K562 (cell line): ENCODE measurements at regions not wholly inside any gene's neighbourhood (a gene's known extent, or its start where the extent isn't known, plus 50 kb on each side); places are given as distances from the start of the nearest gene placed in this dataset.

Source experiments
- ATAC-seq: fragments of 200-7000 bp; cut with Tn5 transposase; 3 replicates; pipeline ENCODE4 v1.9.1; 2020; ENCODE audit warnings: moderate library complexity
- BruUV-seq: library from RNA; stranded (reverse); fragments of 400-500 nt; replicated peaks from 2 replicates; lab custom pipeline; 2021; lab: Mats Ljungman, UMichigan
- CTCF ChIA-PET: fragments of 300-600 bp; formaldehyde crosslinking; extraction: SDS; loops from one replicate; lab custom pipeline; 2021; ENCODE audit warnings: low intra/inter-chr PET ratio; lab: Yijun Ruan, JAX
- POLR2A ChIA-PET: fragments of 300-600, 350-650 bp; sonication (Branson Sonifier 250); formaldehyde crosslinking; extraction: SDS; loops from one replicate; lab custom pipeline; 2021; ENCODE audit warnings: antibody characterized with exemption, inconsistent platforms; lab: Yijun Ruan, JAX
- DNase-seq, 4 experiments: peaks; one replicate each; pipeline versions ENCODE4 v3.0.0 to v3.0.0-alpha.2; 2011 to 2018; ENCODE audit warnings: low spot score in 3 of 4, mixed read lengths in 3 of 4; ENCODE audit errors: extremely low read depth in 1 of 4
- FAIRE-seq: peaks from 2 replicates; lab custom pipeline; 2011; peaks lifted over from hg19 to GRCh38; lab: Jason Lieb, UNC
- H2AFZ ChIP-seq: 2 replicates; pipeline ENCODE4 v1.6.0; 2011; ENCODE audit warnings: low read depth, low read length, control low read depth, inconsistent platforms
- H3K27ac ChIP-seq: fragments of 200-600 bp; 3 replicates; pipeline ENCODE4 v1.8.0; 2011; ENCODE audit warnings: low read depth, mild to moderate bottlenecking, control low read depth, inconsistent platforms, low read length, moderate library complexity, mixed read lengths; ENCODE audit errors: extremely low read depth
- H3K27me3 ChIP-seq, 2 experiments: fragments of 300-600 bp in 1 of 2; 2 replicates in 1 of 2; 3 replicates in 1 of 2; pipeline versions ENCODE4 v1.6.0 to v1.8.0; 2011; ENCODE audit warnings: inconsistent platforms in 2 of 2, low read length in 2 of 2, mild to moderate bottlenecking in 1 of 2, mixed read lengths in 1 of 2, moderate library complexity in 1 of 2; ENCODE audit not compliant: control insufficient read depth in 2 of 2, insufficient read depth in 2 of 2
- H3K36me3 ChIP-seq: fragments of 300-600 bp; 3 replicates; pipeline ENCODE4 v1.8.0; 2011; ENCODE audit warnings: mild to moderate bottlenecking, low read length, inconsistent platforms; ENCODE audit not compliant: control insufficient read depth, insufficient read depth
- H3K4me1 ChIP-seq, 2 experiments: fragments of 200-600 bp in 1 of 2; replicated peaks in 1 of 2; 2 replicates in 1 of 2; 3 replicates in 1 of 2; pipeline versions ENCODE4 v1.5.1 to v1.8.0; 2011; ENCODE audit warnings: inconsistent platforms in 2 of 2, low read length in 2 of 2, mild to moderate bottlenecking in 1 of 2, mixed read lengths in 1 of 2, moderate library complexity in 1 of 2; ENCODE audit not compliant: control insufficient read depth in 2 of 2, insufficient read depth in 2 of 2
- H3K4me2 ChIP-seq: 2 replicates; pipeline ENCODE4 v1.6.1; 2011; ENCODE audit warnings: low read length, control low read depth, inconsistent platforms, mixed read lengths; ENCODE audit not compliant: insufficient read depth
- H3K4me3 ChIP-seq: fragments of 200-600 bp; sonication (generic), shearing (Covaris generic); 2 replicates; pipeline ENCODE4 v1.5.1; 2016; ENCODE audit warnings: control low read depth, inconsistent platforms
- H3K79me2 ChIP-seq: fragments of 200-600 bp; 3 replicates; pipeline ENCODE4 v1.8.0; 2011; ENCODE audit warnings: low read length, inconsistent platforms; ENCODE audit not compliant: control insufficient read depth, insufficient read depth
- H3K9ac ChIP-seq, 2 experiments: 2 replicates each; pipeline versions ENCODE4 v1.6.0 to v1.6.1; 2011; ENCODE audit warnings: low read depth in 2 of 2, low read length in 2 of 2, control low read depth in 1 of 2, inconsistent platforms in 1 of 2, mild to moderate bottlenecking in 1 of 2, mixed read lengths in 1 of 2; ENCODE audit not compliant: insufficient read depth in 1 of 2
- H3K9me1 ChIP-seq: one replicate; pipeline ENCODE4 v1.6.0; 2011; ENCODE audit warnings: inconsistent platforms, mild to moderate bottlenecking, low read length, moderate library complexity; ENCODE audit not compliant: control insufficient read depth, insufficient read depth
- H3K9me3 ChIP-seq: replicated peaks from 2 replicates; pipeline ENCODE4 v1.5.1; 2011; ENCODE audit warnings: low read depth, low read length, inconsistent platforms; ENCODE audit not compliant: control insufficient read depth, insufficient read depth
- H4K20me1 ChIP-seq: replicated peaks from 2 replicates; pipeline ENCODE4 v1.6.1; 2011; ENCODE audit warnings: low read length, inconsistent platforms, mixed read lengths; ENCODE audit not compliant: control insufficient read depth, insufficient read depth
- ARNT ChIP-seq, 2 experiments: fragments of 450-650 bp; IDR thresholded peaks; 2 replicates each; pipeline ENCODE4 v1.6.1; 2016; ENCODE audit warnings: mild to moderate bottlenecking in 1 of 2
- FOXA1 ChIP-seq: fragments of 450-650 bp; IDR thresholded peaks from 2 replicates; pipeline ENCODE4 v1.6.1; 2016; ENCODE audit warnings: mild to moderate bottlenecking, borderline replicate concordance
- FOXP1 ChIP-seq: sonication (generic); formaldehyde crosslinking; IDR thresholded peaks from 2 replicates; pipeline ENCODE4 v1.8.0; 2022; ENCODE audit warnings: mild to moderate bottlenecking, missing genetic modification reagents
- MAX ChIP-seq: sonication (generic); formaldehyde crosslinking; IDR thresholded peaks from 2 replicates; pipeline ENCODE4 v1.9.0; 2022; ENCODE audit warnings: mild to moderate bottlenecking, missing genetic modification reagents
- NFATC3 ChIP-seq: fragments of 450-650 bp; IDR thresholded peaks from 2 replicates; pipeline ENCODE4 v1.6.1; 2017; ENCODE audit warnings: mild to moderate bottlenecking
- PURB ChIP-seq: sonication (generic); formaldehyde crosslinking; IDR thresholded peaks from 2 replicates; pipeline ENCODE4 v1.9.0; 2021; ENCODE audit warnings: low read depth, mild to moderate bottlenecking, missing genetic modification reagents
- TGIF2 ChIP-seq: sonication (generic); formaldehyde crosslinking; IDR thresholded peaks from 2 replicates; pipeline ENCODE4 v1.8.1; 2022; ENCODE audit warnings: mild to moderate bottlenecking, missing genetic modification reagents, moderate library complexity
- ZC3H11A ChIP-seq: IDR thresholded peaks from 2 replicates; pipeline ENCODE4 v1.6.1; 2012; ENCODE audit warnings: low read depth, low read length, improper control_type of control experiment
- ZNF586 ChIP-seq: fragments of 450-650 bp; formaldehyde crosslinking; conservative IDR thresholded peaks from 2 replicates; pipeline ENCODE4 v1.4.0; 2020; ENCODE audit warnings: mild to moderate bottlenecking, moderate library complexity
- ZNF609 ChIP-seq: sonication (generic); formaldehyde crosslinking; IDR thresholded peaks from 2 replicates; pipeline ENCODE4 v1.8.1; 2023; ENCODE audit warnings: missing genetic modification reagents, mild to moderate bottlenecking, borderline replicate concordance
- ZNF699 ChIP-seq: fragments of 250-450 bp; sonication (Bioruptor Pico); IDR thresholded peaks from 2 replicates; pipeline ENCODE4 v1.8.0; 2021; ENCODE audit warnings: mild to moderate bottlenecking, moderate library complexity; ENCODE audit not compliant: insufficient replicate concordance
- WGBS: fragments of 100-300 bp; shearing (Covaris generic); methylation state at CpG from one replicate; pipeline ENCODE4 v1.1.6; 2016; ENCODE audit warnings: low coverage, mixed read lengths; ENCODE audit not compliant: insufficient coverage; ENCODE audit errors: missing lambda C conversion rate; 5-methylcytosine and 5-hydroxymethylcytosine counted together
- in situ Hi-C: fragments of 300-500 bp; cut with MboI; formaldehyde crosslinking; loops from 4 replicates; pipeline ENCODE4 v1.15.0; 2018; ENCODE audit warnings: inconsistent platforms, mixed read lengths
- intact Hi-C: fragments of 100-400 bp; cut with micrococcal nuclease; formaldehyde crosslinking; loops from 2 replicates; pipeline ENCODE4 v1.14.2; 2022

GRCh38 chr1:118649369-118650106 is 338.6 kb downstream of the TBX15 start:
- H3K27me3 ChIP-seq = no peaks in the 10 kb centered on the region
- intact Hi-C loops (no loop called here), in situ Hi-C loops (no loop called here)
- CTCF ChIA-PET = no interaction called here
- ATAC-seq (no peak), FAIRE-seq (no peak), DNase-seq (no peak)
- no TSS peak for BruUV-seq
- H3K9me3 ChIP-seq = no peaks in the 10 kb centered on the region
- no peak overlapping the region for H3K27ac ChIP-seq
- H3K9ac ChIP-seq = no peak overlapping the region
- H3K79me2 ChIP-seq = no peaks in the 10 kb centered on the region
- H3K4me1 ChIP-seq = no peaks in the 10 kb centered on the region
- H3K36me3 ChIP-seq = no peaks in the 10 kb centered on the region
- POLR2A ChIA-PET = interaction anchor here (0.6 kb wide), 1 partner anchor 20 kb away, joined by 3 read pairs; no protein-coding TSS in a partner anchor
- H3K4me3 ChIP-seq = no peak overlapping the region
- H3K9me1 ChIP-seq = no peaks in the 10 kb centered on the region
- no peak for TF ChIP-seq MAX (CRISPR knock-in tag)
- no peak for TF ChIP-seq PURB (CRISPR knock-in tag)
- no peak for TF ChIP-seq FOXA1
- TF ChIP-seq ZNF699 = no peak
- no peak for TF ChIP-seq ZNF586 (CRISPR knock-in tag)
- no peak for TF ChIP-seq ZC3H11A
- WGBS = 1% methylated on average over 4 of the region's 4 CpGs
- no peak overlapping the region for H3K4me2 ChIP-seq
- no peak overlapping the region for H2AFZ ChIP-seq
- H4K20me1 ChIP-seq = no peaks in the 10 kb centered on the region

GRCh38 chr1:118636004-118636403 is 352.1 kb downstream of the TBX15 start:
- intact Hi-C loops = no loop called here
- Histone ChIP-seq H3K4me2 (no peak overlapping the region), H3K9me3 (no peaks in the 10 kb centered on the region), H3K9ac (no peak overlapping the region), H2AFZ (no peak overlapping the region), H3K36me3 (no peaks in the 10 kb centered on the region), H3K9me1 (no peaks in the 10 kb centered on the region), H3K27me3 (no peaks in the 10 kb centered on the region), H3K27ac (no peak overlapping the region), H3K4me3 (no peak overlapping the region), H3K4me1 (no peaks in the 10 kb centered on the region), H3K79me2 (no peaks in the 10 kb centered on the region), H4K20me1 (no peaks in the 10 kb centered on the region)
- TF ChIP-seq TGIF2 = no peak
- TF ChIP-seq FOXP1 (CRISPR knock-in tag) = no peak
- no peak for TF ChIP-seq ARNT (IDR thresholded peaks at IDR 0.05)
- no peak for TF ChIP-seq NFATC3
- TF ChIP-seq ZNF609 (CRISPR knock-in tag) = no peak
- POLR2A ChIA-PET = no interaction called here
- ATAC-seq (no peak), DNase-seq (no peak), FAIRE-seq (no peak)
- in situ Hi-C loops = no loop called here
- CTCF ChIA-PET = no interaction called here
- BruUV-seq = no TSS peak
